ENCODE measurements at regions not wholly inside any gene's neighbourhood (a gene's known extent, or its start where the extent isn't known, plus 50 kb on each side); places are given as distances from the start of the nearest gene placed in this dataset.

GRCh38 chr10:128275388-128276177 lies 149.4 kb upstream of the MKI67 start:
- no peaks in the 10 kb centered on the region for H3K36me3 ChIP-seq (ENCODE audit: control insufficient read depth in 2 of 2, extremely low read depth in 1 of 2, insufficient read depth in 2 of 2, low read length in 2 of 2)
- no TSS peak for BruUV-seq (replicated peaks)
- no peaks in the 10 kb centered on the region for H3K79me2 ChIP-seq (ENCODE audit: control insufficient read depth, insufficient read depth, low read length)
- no peaks in the 10 kb centered on the region for H3K4me1 ChIP-seq (ENCODE audit: control insufficient read depth, extremely low read depth, insufficient read depth, low read length)
- no peak for TF ChIP-seq JUN (IDR thresholded peaks at IDR 0.05; ENCODE audit: borderline replicate concordance, insufficient read depth, insufficient read length, low read depth)
- no peak for TF ChIP-seq CTCF (IDR thresholded peaks at IDR 0.05; ENCODE audit: extremely low read depth in 1 of 2, insufficient read depth in 1 of 2, low read depth in 1 of 2, low read length in 2 of 2)
- TF ChIP-seq MYC (IDR thresholded peaks at IDR 0.05; ENCODE audit: low read depth, low read length): no peak
- no peak for TF ChIP-seq POLR2A (IDR thresholded peaks at IDR 0.05; ENCODE audit: low read depth, low read length)
- TF ChIP-seq GATA2 (IDR thresholded peaks at IDR 0.05; ENCODE audit: insufficient read depth, insufficient read length, low read depth, low read length): no peak
- no peak for TF ChIP-seq EZH2 (IDR thresholded peaks at IDR 0.05; ENCODE audit: borderline replicate concordance, low read depth, low read length, severe bottlenecking)
- no peak for TF ChIP-seq MAX (IDR thresholded peaks at IDR 0.05; ENCODE audit: insufficient read depth, insufficient read length)
- TF ChIP-seq FOS (IDR thresholded peaks at IDR 0.05; ENCODE audit: borderline replicate concordance, insufficient read depth, low read length): no peak
- H3K4me3 ChIP-seq (replicated peaks in 1 of 3; ENCODE audit: insufficient read depth in 1 of 3, low read depth in 1 of 3, low read length in 3 of 3): no peak overlapping the region
- dilution Hi-C loops (cut with MboI; ENCODE audit: extremely low pct_ligation_motif_present, low sequenced_read_pairs): no loop called here
- no peak for FAIRE-seq
- H2AFZ ChIP-seq (ENCODE audit: low read depth, low read length): no peak overlapping the region
- H3K27me3 ChIP-seq (ENCODE audit: control insufficient read depth in 2 of 2, insufficient read depth in 2 of 2, low read length in 2 of 2): no peaks in the 10 kb centered on the region
- no peak overlapping the region for H3K9ac ChIP-seq (replicated peaks; ENCODE audit: extremely low read depth, insufficient read depth, low read length)
- H3K4me2 ChIP-seq (ENCODE audit: insufficient read depth, low read length): no peak overlapping the region
- ChIA-PET CTCF (no interaction called here), POLR2A (no interaction called here)
- H3K9me1 ChIP-seq (replicated peaks; ENCODE audit: control insufficient read depth, extremely low read depth, insufficient read depth, low read length): no peaks in the 10 kb centered on the region
- no peak for DNase-seq (ENCODE audit: low read depth, low spot score)
- no peaks in the 10 kb centered on the region for H3K9me3 ChIP-seq (replicated peaks; ENCODE audit: control insufficient read depth, insufficient read depth, low read length)
- no peak overlapping the region for H3K27ac ChIP-seq (ENCODE audit: insufficient read depth, low read depth, low read length)
- intact Hi-C loops (cut with micrococcal nuclease): no loop called here
- H4K20me1 ChIP-seq (replicated peaks; ENCODE audit: control insufficient read depth, extremely low read depth, insufficient read depth, low read length): no peaks in the 10 kb centered on the region
